ENCODE measurements at regions not wholly inside any gene's neighbourhood (a gene's known extent, or its start where the extent isn't known, plus 50 kb on each side); places are given as distances from the start of the nearest gene placed in this dataset.

DNA sequence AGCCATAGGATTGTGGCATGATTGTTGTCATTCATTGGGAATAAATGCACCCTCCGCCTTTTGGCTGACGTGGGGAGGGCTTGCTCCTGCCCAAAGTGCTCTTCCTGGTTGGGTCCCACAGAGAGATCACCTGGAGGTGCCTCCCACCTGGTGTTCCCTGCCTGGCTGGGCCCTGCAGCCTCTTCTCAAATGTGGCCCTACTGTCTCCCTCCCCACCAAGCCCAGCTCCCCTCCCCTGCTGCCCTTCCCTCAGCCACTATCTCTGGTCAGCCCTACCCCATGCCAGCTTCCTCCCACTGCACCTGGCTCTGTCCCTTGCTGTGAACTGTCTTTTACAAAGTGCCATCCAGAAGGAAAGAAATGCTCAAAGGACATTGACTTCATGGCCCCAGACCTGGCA is 173.4 kb downstream of the GLI2 start:
- TF ChIP-seq, protein P1, sequence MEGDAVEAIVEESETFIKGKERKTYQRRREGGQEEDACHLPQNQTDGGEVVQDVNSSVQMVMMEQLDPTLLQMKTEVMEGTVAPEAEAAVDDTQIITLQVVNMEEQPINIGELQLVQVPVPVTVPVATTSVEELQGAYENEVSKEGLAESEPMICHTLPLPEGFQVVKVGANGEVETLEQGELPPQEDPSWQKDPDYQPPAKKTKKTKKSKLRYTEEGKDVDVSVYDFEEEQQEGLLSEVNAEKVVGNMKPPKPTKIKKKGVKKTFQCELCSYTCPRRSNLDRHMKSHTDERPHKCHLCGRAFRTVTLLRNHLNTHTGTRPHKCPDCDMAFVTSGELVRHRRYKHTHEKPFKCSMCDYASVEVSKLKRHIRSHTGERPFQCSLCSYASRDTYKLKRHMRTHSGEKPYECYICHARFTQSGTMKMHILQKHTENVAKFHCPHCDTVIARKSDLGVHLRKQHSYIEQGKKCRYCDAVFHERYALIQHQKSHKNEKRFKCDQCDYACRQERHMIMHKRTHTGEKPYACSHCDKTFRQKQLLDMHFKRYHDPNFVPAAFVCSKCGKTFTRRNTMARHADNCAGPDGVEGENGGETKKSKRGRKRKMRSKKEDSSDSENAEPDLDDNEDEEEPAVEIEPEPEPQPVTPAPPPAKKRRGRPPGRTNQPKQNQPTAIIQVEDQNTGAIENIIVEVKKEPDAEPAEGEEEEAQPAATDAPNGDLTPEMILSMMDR (conservative IDR thresholded peaks at IDR 0.05; ENCODE audit: low read depth, low read length), result no peak
- TF ChIP-seq EZH2 (IDR thresholded peaks at IDR 0.05; ENCODE audit: low read length, unreplicated experiment) (no peak), EZH2phosphoT487 (IDR thresholded peaks at IDR 0.05; ENCODE audit: borderline replicate concordance, low read length) (no peak)

Measured in PC-3 (cell line).